Thymus (tissue), 11 donors: ENCODE measurements at regions not wholly inside any gene's neighbourhood (a gene's known extent, or its start where the extent isn't known, plus 50 kb on each side); places are given as distances from the start of the nearest gene placed in this dataset.
A peak's percentile ranks its signal among the peaks of the same experiment; 100 is the strongest.

Experiments used
- DNase-seq, 9 donors: peaks; one replicate each; pipeline ENCODE4 v3.0.0-alpha.2; 2013; ENCODE audit warnings: low spot score in 9 of 9, low read depth in 6 of 9, missing footprints in 1 of 9
- H3K27ac ChIP-seq, 2 donors: one replicate each; pipeline ENCODE4 v1.5.1; 2013; ENCODE audit warnings: control low read depth in 1 of 2, low read depth in 1 of 2, low read length in 1 of 2, mild to moderate bottlenecking in 1 of 2, moderate library complexity in 1 of 2
- H3K27me3 ChIP-seq, 2 donors: one replicate each; pipeline ENCODE4 v1.5.1; 2013; ENCODE audit warnings: low read length in 1 of 2; ENCODE audit not compliant: control insufficient read depth in 2 of 2, insufficient read depth in 1 of 2
- H3K36me3 ChIP-seq, 2 donors: one replicate each; pipeline ENCODE4 v1.5.1; 2013; ENCODE audit warnings: low read length in 1 of 2, mild to moderate bottlenecking in 1 of 2, moderate library complexity in 1 of 2; ENCODE audit not compliant: control insufficient read depth in 2 of 2, insufficient read depth in 2 of 2
- H3K4me1 ChIP-seq, 2 donors: one replicate each; pipeline ENCODE4 v1.5.1; 2013; ENCODE audit warnings: low read length in 2 of 2; ENCODE audit not compliant: control insufficient read depth in 2 of 2, insufficient read depth in 2 of 2
- H3K4me3 ChIP-seq, 2 donors: one replicate each; pipeline ENCODE4 v1.5.1; 2013; ENCODE audit warnings: low read length in 2 of 2, control low read depth in 1 of 2, mild to moderate bottlenecking in 1 of 2
- H3K9me3 ChIP-seq, 2 donors: one replicate each; pipeline ENCODE4 v1.5.1; 2013; ENCODE audit warnings: low read length in 1 of 2, mild to moderate bottlenecking in 1 of 2; ENCODE audit not compliant: control insufficient read depth in 2 of 2, insufficient read depth in 1 of 2
- WGBS: extraction: QIAGEN DNeasy Blood & Tissue Kit; methylation state at CpG from one replicate; pipeline ENCODE4 v1.1.7; 2013; 5-methylcytosine and 5-hydroxymethylcytosine counted together
- donor health status: healthy.

DNA sequence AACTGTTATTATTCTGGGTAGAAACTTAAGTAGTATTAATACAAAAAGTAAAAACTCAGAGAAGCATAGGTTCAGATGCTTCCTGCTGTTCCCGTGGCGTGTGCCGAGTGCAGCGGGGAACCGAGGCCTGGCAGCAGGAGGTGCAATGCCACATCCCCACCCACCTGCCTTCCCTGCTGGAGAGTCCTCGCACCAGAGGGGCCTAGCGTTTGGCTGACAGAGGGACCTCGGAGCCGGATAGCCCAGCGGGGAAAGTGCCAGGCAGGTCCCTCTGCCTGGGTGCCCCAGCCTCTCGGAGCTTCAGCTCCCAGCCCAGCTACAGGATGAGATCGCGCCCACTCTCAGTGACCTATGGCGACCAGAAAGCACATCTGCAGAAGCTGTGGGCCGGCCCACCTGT is 169.6 kb upstream of the GSE1 start:
- WGBS: 83% methylated on average over 15 of the region's 15 CpGs
- Histone ChIP-seq H3K9me3 (peaks cover 0 to 1% of the 10 kb centered on the region in 2 donors), H3K27me3 (no peaks in the 10 kb centered on the region), H3K4me1 (peaks cover 59 to 94% of the 10 kb centered on the region in 2 donors), H3K36me3 (no peaks in the 10 kb centered on the region), H3K27ac (peak overlapping the region in 1 of 2 donors; percentile 61), H3K4me3 (no peak overlapping the region)
- DNase-seq: no peak

DNA sequence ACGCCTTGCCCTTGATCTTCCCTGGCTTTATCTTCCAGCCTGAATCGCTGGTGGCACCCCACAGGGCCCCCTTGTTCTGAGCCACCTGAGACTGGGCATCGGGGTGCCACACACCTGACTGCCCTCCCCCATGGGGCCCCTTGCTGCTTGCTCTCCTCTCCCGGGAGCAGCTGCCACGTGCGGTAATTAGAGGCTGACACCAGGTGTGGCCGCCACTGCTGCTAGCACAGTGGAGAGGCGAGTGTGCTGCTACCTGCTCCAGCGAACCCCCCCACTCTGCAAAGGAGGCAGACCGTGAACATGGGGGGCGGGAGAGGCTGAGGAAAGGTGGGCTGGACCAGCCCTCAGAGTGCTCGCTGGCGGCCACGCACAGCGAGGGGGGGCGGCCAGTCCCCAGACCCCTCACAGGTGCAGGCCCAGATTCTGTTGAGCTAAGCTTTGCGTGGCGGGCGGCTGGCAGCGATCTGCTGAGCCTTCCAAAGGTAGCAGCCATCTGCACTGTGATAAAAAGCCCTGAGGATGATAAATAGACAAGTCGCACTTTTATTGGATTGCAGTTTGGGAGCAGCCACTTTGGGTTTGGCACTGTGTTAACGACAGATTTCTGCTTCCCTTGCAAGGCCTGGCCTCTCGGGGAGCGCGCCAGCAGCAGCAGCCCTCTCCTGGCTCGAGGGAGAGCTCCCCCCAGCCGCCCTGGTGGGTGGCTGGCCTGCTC is 167.9 kb upstream of the GSE1 start:
- Histone ChIP-seq H3K9me3 (peaks cover 1 to 5% of the 10 kb centered on the region in 2 donors), H3K27me3 (no peaks in the 10 kb centered on the region), H3K4me3 (no peak overlapping the region), H3K27ac (peak overlapping the region; percentile 46 to 98), H3K4me1 (peaks cover 59 to 94% of the 10 kb centered on the region in 2 donors), H3K36me3 (no peaks in the 10 kb centered on the region)
- peak in 7 of 9 donors; percentile 71 to 93 (median 84) for DNase-seq
- WGBS: 20% methylated on average over 27 of the region's 27 CpGs

DNA sequence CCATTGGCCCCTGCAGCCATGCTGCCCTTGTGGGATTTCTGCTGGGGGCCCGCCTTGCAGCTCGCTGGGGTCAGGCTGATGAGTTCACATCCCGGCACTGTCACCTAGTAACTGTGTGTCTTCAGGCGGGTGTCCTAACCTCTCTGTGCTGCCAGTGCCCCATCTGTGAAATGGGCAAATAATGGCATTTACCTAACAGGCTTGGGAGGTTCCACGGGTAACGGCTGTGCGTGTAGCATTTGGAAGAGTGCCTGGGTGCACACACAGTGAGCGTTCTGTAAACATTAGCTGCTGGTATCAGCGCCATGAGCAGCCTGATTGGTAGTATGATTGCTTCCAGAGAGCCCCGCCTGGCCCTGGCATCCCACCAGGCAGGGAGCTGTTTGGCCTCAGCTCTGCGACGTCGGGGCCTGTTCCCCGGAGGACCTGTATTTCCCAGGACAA is 167.3 kb upstream of the GSE1 start:
- peak overlapping the region in 1 of 2 donors; percentile 98 for H3K27ac ChIP-seq
- H3K36me3 ChIP-seq: no peaks in the 10 kb centered on the region
- no peak overlapping the region for H3K4me3 ChIP-seq
- H3K4me1 ChIP-seq: peaks cover 59 to 94% of the 10 kb centered on the region in 2 donors
- H3K9me3 ChIP-seq: peaks cover 1 to 5% of the 10 kb centered on the region in 2 donors
- no peak for DNase-seq
- WGBS: 94% methylated on average over 14 of the region's 14 CpGs
- no peaks in the 10 kb centered on the region for H3K27me3 ChIP-seq

DNA sequence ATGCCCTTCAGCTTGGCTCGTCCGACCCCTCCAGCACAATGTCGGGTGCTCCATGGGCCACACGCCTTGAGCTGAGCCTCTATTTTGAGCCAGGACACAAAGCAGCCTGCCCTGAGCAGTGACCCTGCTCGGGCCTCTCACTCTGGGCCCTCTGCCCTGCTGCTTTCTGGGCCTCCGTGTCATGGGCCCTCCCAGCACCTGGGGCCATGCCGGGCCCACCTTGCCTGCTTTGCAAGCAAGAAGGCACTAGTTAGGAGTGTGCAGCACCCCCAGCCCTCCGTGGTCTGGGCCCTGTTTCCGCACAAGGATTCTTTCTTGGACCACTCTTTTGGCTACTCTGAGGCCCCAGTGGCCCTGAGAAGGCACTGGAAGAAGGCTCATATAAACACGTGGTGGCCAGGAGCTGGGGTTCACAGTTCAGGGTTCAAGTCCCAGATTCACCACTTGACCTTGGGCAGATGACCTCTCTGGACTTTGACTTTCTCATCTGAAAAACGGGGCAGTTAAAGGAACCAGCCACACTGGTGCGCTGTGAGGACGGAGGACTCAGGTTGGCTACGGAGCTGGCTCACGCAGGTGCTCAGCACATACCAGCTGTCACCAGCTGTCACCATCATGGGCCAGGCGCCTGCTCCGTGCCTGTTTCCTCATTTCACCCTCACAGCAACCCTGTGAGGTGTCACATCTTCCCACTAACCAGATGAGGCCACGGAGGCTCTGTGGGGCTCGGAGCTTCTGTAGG is 166.0 kb upstream of the GSE1 start:
- DNase-seq: peak; percentile 72 to 94 (median 87)
- Histone ChIP-seq H3K9me3 (peaks cover 1 to 11% of the 10 kb centered on the region in 2 donors), H3K4me1 (peaks cover 60 to 99% of the 10 kb centered on the region in 2 donors), H3K27ac (peak overlapping the region; percentile 93 to 98), H3K36me3 (no peaks in the 10 kb centered on the region), H3K4me3 (peak overlapping the region; percentile 17 to 39), H3K27me3 (no peaks in the 10 kb centered on the region)
- WGBS: 47% methylated on average over 19 of the region's 19 CpGs

DNA sequence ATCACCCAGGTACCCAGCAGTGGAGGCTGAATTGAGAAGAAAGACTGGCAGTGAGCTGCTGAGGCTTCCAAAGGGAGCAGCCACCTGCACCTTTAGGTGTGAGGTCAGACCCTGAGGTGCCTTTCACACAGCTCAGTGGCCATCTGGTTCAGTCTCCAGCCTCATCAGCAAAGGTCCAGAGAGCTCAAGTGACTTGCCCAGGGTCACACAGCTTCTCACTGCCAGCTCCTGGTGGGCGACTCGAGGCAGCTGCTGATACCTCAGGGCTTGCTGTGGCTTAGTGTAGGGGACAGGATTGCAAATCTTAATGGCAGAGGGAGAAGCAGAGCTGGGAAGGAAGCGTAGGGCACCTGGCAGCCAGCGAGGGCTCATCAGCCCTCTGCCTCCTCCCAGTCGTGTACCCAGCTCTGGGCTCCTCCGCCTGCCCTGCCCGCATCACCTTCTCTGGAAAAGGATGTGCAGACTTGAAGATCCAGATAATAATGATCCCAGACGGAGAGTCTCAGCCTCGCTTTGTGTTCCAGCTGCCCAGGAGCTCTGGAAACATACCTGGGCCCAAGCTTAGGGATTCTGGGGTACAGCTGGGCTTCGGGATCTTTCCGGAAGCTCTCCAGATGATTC is 165.3 kb upstream of the GSE1 start:
- peak in 2 of 9 donors; percentile 73 to 81 for DNase-seq
- Histone ChIP-seq H3K27me3 (no peaks in the 10 kb centered on the region), H3K36me3 (no peaks in the 10 kb centered on the region), H3K4me1 (peaks cover 67 to 99% of the 10 kb centered on the region in 2 donors), H3K4me3 (peak overlapping the region; percentile 17 to 39), H3K27ac (peak overlapping the region; percentile 93 to 98), H3K9me3 (peaks cover 1 to 14% of the 10 kb centered on the region in 2 donors)
- 28% methylated on average over 11 of the region's 11 CpGs for WGBS

DNA sequence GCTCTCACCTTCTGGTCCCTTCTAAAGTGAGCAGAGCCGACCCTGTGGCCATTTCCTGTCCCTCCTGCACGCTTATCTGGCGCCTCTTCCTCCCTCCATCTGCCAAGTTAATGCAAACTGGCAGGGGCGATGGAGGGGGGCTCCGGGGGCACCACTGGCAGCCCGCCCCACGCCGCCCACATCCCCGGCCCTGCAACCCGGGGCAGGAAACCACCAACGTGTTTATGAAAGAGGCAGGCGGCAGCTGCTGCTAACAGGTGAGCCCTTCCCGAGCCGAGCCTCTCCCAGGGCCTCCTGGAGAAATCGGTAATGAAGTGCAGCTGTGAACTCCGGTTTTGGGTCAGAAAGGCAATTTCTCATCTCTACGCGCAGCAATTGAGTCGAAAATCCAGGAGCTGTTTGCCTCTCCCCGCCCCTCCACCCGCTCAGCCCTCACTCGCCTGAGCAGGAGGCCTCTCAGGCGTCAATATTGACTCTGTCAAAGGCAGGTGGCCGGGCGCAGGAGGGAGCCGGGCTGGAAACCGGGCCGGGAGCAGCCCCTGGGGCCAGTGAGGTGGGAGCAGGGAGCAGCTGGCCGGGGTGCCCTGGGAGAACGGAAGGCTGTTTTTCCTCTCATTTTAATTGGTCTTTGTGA is 164.4 kb upstream of the GSE1 start:
- Histone ChIP-seq H3K9me3 (peaks cover 1 to 14% of the 10 kb centered on the region in 2 donors), H3K27me3 (no peaks in the 10 kb centered on the region), H3K4me1 (peaks cover 75 to 99% of the 10 kb centered on the region in 2 donors), H3K36me3 (no peaks in the 10 kb centered on the region), H3K4me3 (peak overlapping the region; percentile 28 to 39), H3K27ac (peak overlapping the region; percentile 96 to 98)
- DNase-seq: peak; percentile 76 to 97 (median 90)
- 3% methylated on average over 30 of the region's 30 CpGs for WGBS

DNA sequence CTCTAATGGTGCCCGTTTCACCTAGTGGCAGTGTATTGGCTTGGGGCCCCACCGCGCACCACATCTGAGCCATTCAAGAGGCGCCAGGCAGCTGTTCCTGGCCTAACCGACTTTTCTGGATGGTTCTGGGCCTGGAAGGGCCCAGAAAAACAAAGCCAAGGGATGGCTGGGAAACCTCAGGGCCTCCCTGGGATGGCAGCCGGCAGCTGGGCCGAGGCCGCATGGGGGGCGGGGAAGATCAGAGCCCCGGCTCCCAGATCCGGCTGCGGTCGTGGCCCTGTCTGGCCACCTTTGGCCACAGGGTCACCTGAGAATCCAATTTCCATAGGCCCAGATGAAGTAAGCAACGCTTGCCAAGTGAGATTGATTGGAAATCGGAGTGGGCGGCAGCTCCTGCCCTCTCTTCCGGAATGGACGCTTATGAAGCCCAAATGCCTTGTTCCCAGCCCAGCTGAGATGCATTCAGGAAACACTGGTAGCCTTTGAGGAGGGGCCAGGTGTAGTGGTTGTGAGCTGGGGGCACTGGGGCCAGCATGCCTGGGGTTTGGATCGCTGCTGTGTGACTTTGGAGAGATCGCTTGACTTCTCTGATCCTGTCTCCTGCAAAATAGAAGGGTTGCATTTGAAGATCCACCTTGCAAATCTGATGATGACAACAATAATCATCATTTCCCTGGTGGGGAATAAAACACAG is 163.8 kb upstream of the GSE1 start:
- Histone ChIP-seq H3K4me3 (peak overlapping the region; percentile 28 to 39), H3K27ac (peak overlapping the region; percentile 96 to 98), H3K9me3 (peaks cover 1 to 14% of the 10 kb centered on the region in 2 donors), H3K36me3 (no peaks in the 10 kb centered on the region), H3K27me3 (no peaks in the 10 kb centered on the region), H3K4me1 (peaks cover 74 to 99% of the 10 kb centered on the region in 2 donors)
- peak in 2 of 9 donors; percentile 69 to 86 for DNase-seq
- 29% methylated on average over 20 of the region's 20 CpGs for WGBS

DNA sequence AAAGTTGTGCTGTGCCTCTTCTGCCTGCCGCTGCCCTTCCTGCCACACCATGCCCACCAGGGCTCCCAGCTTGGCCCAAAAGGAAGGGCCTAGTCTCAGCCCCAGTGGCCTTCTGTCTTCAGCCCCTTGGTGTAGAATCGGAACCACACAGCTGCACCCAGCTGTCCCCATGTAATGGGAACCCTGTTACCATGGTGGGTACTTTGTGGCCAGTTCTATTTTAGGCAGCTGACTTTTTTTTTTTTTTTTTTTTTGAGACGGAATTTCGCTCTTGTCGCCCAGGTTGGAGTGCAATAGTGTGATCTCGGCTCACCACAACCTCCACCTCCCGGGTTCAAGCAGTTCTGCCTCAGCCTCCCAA is 163.3 kb upstream of the GSE1 start:
- no peaks in the 10 kb centered on the region for H3K36me3 ChIP-seq
- DNase-seq: peak in 1 of 9 donors; percentile 52
- peaks cover 1 to 14% of the 10 kb centered on the region in 2 donors for H3K9me3 ChIP-seq
- 22% methylated on average over 7 of the region's 7 CpGs for WGBS
- H3K27me3 ChIP-seq: no peaks in the 10 kb centered on the region
- peak overlapping the region in 1 of 2 donors; percentile 39 for H3K4me3 ChIP-seq
- peak overlapping the region; percentile 96 to 98 for H3K27ac ChIP-seq
- H3K4me1 ChIP-seq: peaks cover 73 to 99% of the 10 kb centered on the region in 2 donors
